ENCODE measurements at regions not wholly inside any gene's neighbourhood (a gene's known extent, or its start where the extent isn't known, plus 50 kb on each side); places are given as distances from the start of the nearest gene placed in this dataset.

- peak in 1 of 2 experiments; percentile 9 for DNase-seq
Observed at GRCh38 chr3:194536871-194537637, 50.3 kb upstream of the ATP13A3 start.
